ENCODE measurements at regions not wholly inside any gene's neighbourhood (a gene's known extent, or its start where the extent isn't known, plus 50 kb on each side); places are given as distances from the start of the nearest gene placed in this dataset.

GRCh38 chr16:64626776-64627175 lies 495.1 kb downstream of the CDH11 start:
- no peak overlapping the region for H3K9ac ChIP-seq (ENCODE audit: insufficient read length)
- DNase-seq (ENCODE audit: low read depth, low spot score), result no peak
- no peaks in the 10 kb centered on the region for H3K9me3 ChIP-seq (ENCODE audit: low read depth, low read length)
- no peak overlapping the region for H3K4me3 ChIP-seq
- no peaks in the 10 kb centered on the region for H3K36me3 ChIP-seq (ENCODE audit: insufficient read depth, low read length)
- H3K27ac ChIP-seq, result no peak overlapping the region
- TF ChIP-seq POLR2AphosphoS5 (IDR thresholded peaks at IDR 0.05; ENCODE audit: borderline replicate concordance, low read depth, low read length), result no peak
- TF ChIP-seq EZH2 (IDR thresholded peaks at IDR 0.05), result no peak
- TF ChIP-seq FOXP2 (optimal IDR thresholded peaks at IDR 0.05; ENCODE audit: control extremely low read depth, extremely low read length, insufficient read depth), result no peak

DNA sequence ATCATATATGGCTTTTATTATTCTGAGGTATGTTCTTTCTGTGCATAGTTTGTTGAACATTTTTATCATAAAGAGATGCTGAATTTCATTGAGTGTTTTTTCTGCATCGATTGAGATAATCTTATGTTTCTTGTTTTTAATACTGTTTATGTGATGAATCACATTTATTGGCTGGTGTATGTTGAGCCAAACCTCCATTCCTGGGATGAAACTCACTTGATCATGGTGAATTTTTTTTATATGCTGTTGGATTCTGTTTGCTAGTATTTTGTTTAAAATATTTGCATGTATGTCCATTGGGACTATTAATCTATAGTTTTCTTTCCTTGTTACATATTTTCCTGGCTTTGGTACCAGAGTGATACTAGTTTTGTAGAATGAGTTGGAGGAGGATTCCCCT lies 500.2 kb downstream of the CDH11 start:
- H3K9me3 ChIP-seq (ENCODE audit: low read depth, low read length), result no peaks in the 10 kb centered on the region

DNA sequence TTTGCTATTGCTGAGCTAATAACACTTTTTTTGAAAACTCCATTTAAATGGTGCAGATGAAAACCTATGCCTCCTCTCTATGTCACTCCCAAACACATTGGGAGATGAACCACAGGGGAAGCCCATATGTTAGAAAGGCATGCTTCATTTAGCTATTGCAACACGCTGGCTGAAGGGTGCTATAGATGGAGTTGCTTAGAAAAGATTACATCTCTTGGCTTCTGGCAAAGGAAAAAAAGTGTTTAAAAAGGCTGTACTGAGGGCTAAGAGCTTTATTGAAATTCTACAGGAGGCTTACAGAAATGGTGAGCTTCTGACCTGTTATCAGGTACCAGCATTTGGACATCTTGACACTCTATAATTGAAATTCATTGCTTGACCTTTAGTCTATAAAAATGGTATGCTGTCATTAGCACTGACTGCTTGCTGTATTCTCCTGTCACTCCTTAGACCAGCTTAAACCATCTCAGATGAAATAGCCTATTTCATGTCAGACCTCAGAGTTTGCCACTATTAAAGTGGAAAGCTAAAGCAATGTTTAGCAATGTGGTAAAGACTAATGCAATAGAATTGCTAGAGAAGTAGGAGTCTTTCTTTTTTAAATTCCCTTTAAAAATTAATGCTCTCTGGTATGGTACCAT lies 503.9 kb downstream of the CDH11 start:
- H3K4me3 ChIP-seq, result peak overlapping the region; percentile 56; the same call in 1 of the 2 replicates
- DNase-seq (ENCODE audit: low read depth, low spot score), result no peak
- TF ChIP-seq POLR2AphosphoS5 (IDR thresholded peaks at IDR 0.05; ENCODE audit: borderline replicate concordance, low read depth, low read length) (no peak), FOXP2 (optimal IDR thresholded peaks at IDR 0.05; ENCODE audit: control extremely low read depth, extremely low read length, insufficient read depth) (no peak), EZH2 (IDR thresholded peaks at IDR 0.05) (no peak)
- peak overlapping the region; percentile 54; the same call in 1 of the 2 replicates for H3K27ac ChIP-seq
- H3K9ac ChIP-seq (ENCODE audit: insufficient read length), result no peak overlapping the region
- no peaks in the 10 kb centered on the region for H3K9me3 ChIP-seq (ENCODE audit: low read depth, low read length)
- no peaks in the 10 kb centered on the region for H3K36me3 ChIP-seq (ENCODE audit: insufficient read depth, low read length)

More for the DNA sequence above, 500.2 kb downstream of the CDH11 start:
- Histone ChIP-seq H3K36me3 (ENCODE audit: insufficient read depth, low read length) (no peaks in the 10 kb centered on the region), H3K4me3 (no peak overlapping the region), H3K27ac (no peak overlapping the region), H3K9ac (ENCODE audit: insufficient read length) (no peak overlapping the region)
- DNase-seq (ENCODE audit: low read depth, low spot score), result no peak
- TF ChIP-seq EZH2 (IDR thresholded peaks at IDR 0.05), result no peak
- no peak for TF ChIP-seq POLR2AphosphoS5 (IDR thresholded peaks at IDR 0.05; ENCODE audit: borderline replicate concordance, low read depth, low read length)
- no peak for TF ChIP-seq FOXP2 (optimal IDR thresholded peaks at IDR 0.05; ENCODE audit: control extremely low read depth, extremely low read length, insufficient read depth)

DNA sequence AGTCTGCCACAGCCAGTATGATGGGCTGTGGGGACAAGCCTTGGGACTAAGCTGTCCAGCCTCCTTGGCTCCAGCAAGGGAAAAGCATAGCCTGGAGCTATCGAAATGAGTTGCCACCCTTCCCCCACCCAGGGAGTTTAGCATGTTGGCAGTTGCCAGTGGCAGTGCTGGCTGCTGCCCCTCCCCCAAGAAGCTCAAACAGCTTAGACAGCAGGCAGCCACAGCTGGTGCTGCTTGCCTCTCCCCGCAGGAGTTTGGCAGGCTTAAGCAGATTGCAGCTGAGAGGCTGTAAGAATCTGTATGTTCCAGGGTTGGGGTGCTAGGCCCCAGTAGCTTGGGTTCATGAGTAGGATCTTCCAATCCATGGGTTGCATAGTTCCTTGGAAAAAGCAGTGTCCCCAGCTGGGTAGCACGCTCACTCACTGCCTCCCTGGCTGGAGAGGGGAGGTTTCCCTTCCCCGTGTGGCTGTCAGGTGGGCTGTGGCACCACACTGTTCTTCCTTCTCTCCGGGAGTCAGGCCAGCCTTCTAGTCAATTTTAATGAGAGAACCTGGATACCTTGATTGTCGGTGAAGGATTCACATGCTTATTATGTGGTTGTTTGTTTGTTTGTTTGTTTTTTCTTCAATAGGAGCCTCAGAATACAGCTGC lies 506.1 kb downstream of the CDH11 start:
- DNase-seq (ENCODE audit: low read depth, low spot score), result no peak
- Histone ChIP-seq H3K4me3 (peak overlapping the region; percentile 49; the same call in 1 of the 2 replicates), H3K9me3 (ENCODE audit: low read depth, low read length) (no peaks in the 10 kb centered on the region), H3K27ac (no peak overlapping the region), H3K9ac (ENCODE audit: insufficient read length) (no peak overlapping the region), H3K36me3 (ENCODE audit: insufficient read depth, low read length) (no peaks in the 10 kb centered on the region)
- no peak for TF ChIP-seq FOXP2 (optimal IDR thresholded peaks at IDR 0.05; ENCODE audit: control extremely low read depth, extremely low read length, insufficient read depth)
- TF ChIP-seq EZH2 (IDR thresholded peaks at IDR 0.05), result no peak
- no peak for TF ChIP-seq POLR2AphosphoS5 (IDR thresholded peaks at IDR 0.05; ENCODE audit: borderline replicate concordance, low read depth, low read length)

GRCh38 chr16:64596196-64596595 lies 525.7 kb downstream of the CDH11 start:
- Histone ChIP-seq H3K4me3 (no peak overlapping the region), H3K36me3 (ENCODE audit: insufficient read depth, low read length) (no peaks in the 10 kb centered on the region), H3K9me3 (ENCODE audit: low read depth, low read length) (no peaks in the 10 kb centered on the region), H3K9ac (ENCODE audit: insufficient read length) (no peak overlapping the region), H3K27ac (no peak overlapping the region)
- no peak for DNase-seq (ENCODE audit: low read depth, low spot score)
- TF ChIP-seq FOXP2 (optimal IDR thresholded peaks at IDR 0.05; ENCODE audit: control extremely low read depth, extremely low read length, insufficient read depth) (no peak), POLR2AphosphoS5 (IDR thresholded peaks at IDR 0.05; ENCODE audit: borderline replicate concordance, low read depth, low read length) (no peak), EZH2 (IDR thresholded peaks at IDR 0.05) (no peak)

DNA sequence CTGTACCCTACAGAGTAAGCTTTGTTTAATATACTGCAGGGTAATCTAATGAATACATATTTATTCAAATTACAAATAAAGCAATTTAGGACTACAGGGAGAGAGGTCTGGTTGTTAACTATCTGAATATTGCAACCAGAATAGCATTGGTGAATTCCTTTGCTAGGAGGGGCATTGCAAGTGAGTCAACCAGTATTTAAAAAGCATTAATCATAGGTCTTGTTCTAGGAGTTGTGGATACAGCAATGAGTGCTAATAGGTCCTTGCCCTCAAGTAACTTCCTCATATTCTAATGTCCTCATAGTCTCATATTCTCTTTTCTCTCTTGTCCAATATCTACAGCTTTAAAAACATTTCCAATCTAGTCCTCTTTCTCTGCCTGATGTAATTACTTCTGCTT lies 531.4 kb downstream of the CDH11 start:
- Histone ChIP-seq H3K9ac (ENCODE audit: insufficient read length) (no peak overlapping the region), H3K36me3 (ENCODE audit: insufficient read depth, low read length) (no peaks in the 10 kb centered on the region), H3K4me3 (no peak overlapping the region), H3K9me3 (ENCODE audit: low read depth, low read length) (no peaks in the 10 kb centered on the region), H3K27ac (no peak overlapping the region)
- TF ChIP-seq FOXP2 (optimal IDR thresholded peaks at IDR 0.05; ENCODE audit: control extremely low read depth, extremely low read length, insufficient read depth) (no peak), EZH2 (IDR thresholded peaks at IDR 0.05) (no peak), POLR2AphosphoS5 (IDR thresholded peaks at IDR 0.05; ENCODE audit: borderline replicate concordance, low read depth, low read length) (no peak)
- no peak for DNase-seq (ENCODE audit: low read depth, low spot score)

DNA sequence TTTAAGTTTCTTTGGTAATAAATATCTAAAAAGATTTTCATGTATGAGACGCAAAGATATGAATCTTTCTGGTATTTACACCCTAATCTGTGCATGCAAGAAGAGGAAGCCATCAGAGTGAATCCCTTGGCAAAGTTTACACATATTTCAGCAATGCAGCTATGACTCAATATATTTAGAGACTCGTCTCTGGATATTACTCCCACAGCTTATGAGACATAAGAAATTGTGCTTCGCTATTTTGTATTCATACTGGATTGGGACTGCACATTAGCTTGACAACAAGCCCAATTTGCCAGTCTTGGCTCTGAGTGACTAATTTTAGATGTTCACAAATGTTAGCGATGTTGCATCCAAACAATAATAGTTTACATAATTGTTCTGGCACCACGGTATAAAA lies 532.0 kb downstream of the CDH11 start:
- H3K27ac ChIP-seq, result no peak overlapping the region
- no peak for DNase-seq (ENCODE audit: low read depth, low spot score)
- H3K4me3 ChIP-seq, result no peak overlapping the region
- TF ChIP-seq POLR2AphosphoS5 (IDR thresholded peaks at IDR 0.05; ENCODE audit: borderline replicate concordance, low read depth, low read length) (no peak), EZH2 (IDR thresholded peaks at IDR 0.05) (no peak)
- no peak overlapping the region for H3K9ac ChIP-seq (ENCODE audit: insufficient read length)
- no peaks in the 10 kb centered on the region for H3K36me3 ChIP-seq (ENCODE audit: insufficient read depth, low read length)
- H3K9me3 ChIP-seq (ENCODE audit: low read depth, low read length), result no peaks in the 10 kb centered on the region

DNA sequence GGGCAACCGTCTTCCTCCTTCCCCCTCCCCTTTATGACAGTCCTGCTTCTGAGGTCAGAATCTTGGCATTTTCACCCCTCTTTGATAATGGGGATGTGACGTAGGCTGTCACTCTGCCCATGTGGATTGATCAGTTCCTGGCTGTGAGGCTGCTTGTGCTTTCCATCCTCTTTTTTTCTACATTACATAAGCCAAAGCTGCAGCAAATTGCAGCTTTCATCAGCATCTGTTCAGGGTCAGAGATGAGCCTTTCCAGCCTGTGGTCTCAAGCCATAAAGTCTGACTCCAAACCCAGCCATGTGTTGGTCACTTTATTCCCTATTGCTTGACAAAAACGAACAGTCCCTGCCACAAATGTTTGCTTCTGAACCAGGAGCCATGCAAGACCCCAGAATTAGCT lies 535.1 kb downstream of the CDH11 start:
- no peaks in the 10 kb centered on the region for H3K9me3 ChIP-seq (ENCODE audit: low read depth, low read length)
- TF ChIP-seq FOXP2 (optimal IDR thresholded peaks at IDR 0.05; ENCODE audit: control extremely low read depth, extremely low read length, insufficient read depth) (no peak), POLR2AphosphoS5 (IDR thresholded peaks at IDR 0.05; ENCODE audit: borderline replicate concordance, low read depth, low read length) (no peak), EZH2 (IDR thresholded peaks at IDR 0.05) (no peak)
- no peak overlapping the region for H3K9ac ChIP-seq (ENCODE audit: insufficient read length)
- no peak overlapping the region for H3K4me3 ChIP-seq
- no peak overlapping the region for H3K27ac ChIP-seq
- DNase-seq (ENCODE audit: low read depth, low spot score), result no peak
- no peaks in the 10 kb centered on the region for H3K36me3 ChIP-seq (ENCODE audit: insufficient read depth, low read length)

Data from SK-N-MC (cell line).